ENCODE measurements at regions not wholly inside any gene's neighbourhood (a gene's known extent, or its start where the extent isn't known, plus 50 kb on each side); places are given as distances from the start of the nearest gene placed in this dataset.

DNA sequence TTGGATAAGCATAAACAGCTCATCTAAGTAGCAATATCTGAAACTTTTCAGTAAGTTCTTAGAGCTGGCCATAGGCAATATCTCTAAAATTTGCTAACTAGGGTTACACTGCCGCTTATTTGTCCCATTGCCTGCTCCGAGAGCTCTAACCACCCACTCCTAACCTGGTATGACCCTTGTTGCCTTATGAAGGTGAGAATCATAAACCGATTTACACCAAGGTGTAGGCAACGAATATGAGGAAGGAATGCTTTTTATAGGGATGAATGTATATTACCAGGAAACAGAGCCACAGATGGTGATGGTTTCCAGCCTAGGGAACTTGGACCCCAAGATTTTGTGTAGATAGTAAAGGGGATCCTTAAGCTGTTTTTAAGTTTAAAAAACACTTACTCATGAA is 440.9 kb downstream of the PDCD6IP start:
- Mint-ChIP-seq H3K9me3 (ENCODE audit: unreplicated experiment) (no peaks in the 10 kb centered on the region), H3K4me3 (ENCODE audit: unreplicated experiment) (no peak overlapping the region), H3K27ac (ENCODE audit: unreplicated experiment) (no peak overlapping the region), H3K36me3 (ENCODE audit: insufficient read depth, unreplicated experiment) (no peaks in the 10 kb centered on the region), H3K27me3 (ENCODE audit: insufficient read depth, unreplicated experiment) (peaks cover 7% of the 10 kb centered on the region), H3K4me1 (ENCODE audit: low read depth, unreplicated experiment) (no peaks in the 10 kb centered on the region)
- Histone ChIP-seq H3K4me1 (no peaks in the 10 kb centered on the region), H3K9me3 (no peaks in the 10 kb centered on the region), H3K4me3 (ENCODE audit: low read depth, low read length) (no peak overlapping the region), H3K36me3 (ENCODE audit: control insufficient read depth, insufficient read depth, low read length) (no peaks in the 10 kb centered on the region), H3K27me3 (replicated peaks; ENCODE audit: control insufficient read depth, insufficient read depth, low read length) (no peaks in the 10 kb centered on the region)
- CTCF ChIA-PET, result interaction anchor here (0.6 kb wide), 1 partner anchor 259 kb away, joined by 7 read pairs; no protein-coding TSS in a partner anchor
- intact Hi-C loops (cut with micrococcal nuclease; ENCODE audit: unreplicated experiment), result no loop called here
- TF ChIP-seq CTCF (IDR thresholded peaks at IDR 0.05; ENCODE audit: insufficient read depth in 1 of 2, low read depth in 1 of 2, low read length in 1 of 2, severe bottlenecking in 1 of 2, unreplicated experiment in 1 of 2), result no peak
- no TSS peak for BruUV-seq (replicated peaks)
- POLR2A ChIA-PET, result no interaction called here
- no peak for DNase-seq

DNA sequence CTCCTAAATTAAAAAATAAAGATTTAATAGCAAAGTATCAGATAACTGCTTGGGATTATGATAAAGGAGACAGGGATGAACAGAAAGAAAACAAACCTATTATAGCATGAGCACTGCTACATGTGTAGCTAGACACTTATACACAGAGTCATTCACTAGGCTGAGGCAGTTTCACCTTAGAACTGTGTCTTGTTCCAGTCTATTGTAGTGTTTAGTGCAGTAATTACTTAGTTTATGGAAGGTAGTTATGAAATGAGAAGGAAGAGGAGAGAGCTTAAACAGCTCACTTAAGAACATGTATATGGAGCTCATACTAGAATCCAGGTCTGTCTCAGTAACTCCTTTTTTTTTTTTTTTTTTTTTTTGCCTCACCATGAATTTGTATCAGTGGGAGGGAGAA is 441.4 kb downstream of the PDCD6IP start:
- Mint-ChIP-seq H3K27ac (ENCODE audit: unreplicated experiment) (no peak overlapping the region), H3K27me3 (ENCODE audit: insufficient read depth, unreplicated experiment) (peaks cover 7% of the 10 kb centered on the region), H3K36me3 (ENCODE audit: insufficient read depth, unreplicated experiment) (no peaks in the 10 kb centered on the region), H3K9me3 (ENCODE audit: unreplicated experiment) (no peaks in the 10 kb centered on the region), H3K4me3 (ENCODE audit: unreplicated experiment) (no peak overlapping the region), H3K4me1 (ENCODE audit: low read depth, unreplicated experiment) (no peaks in the 10 kb centered on the region)
- Histone ChIP-seq H3K9me3 (no peaks in the 10 kb centered on the region), H3K36me3 (ENCODE audit: control insufficient read depth, insufficient read depth, low read length) (no peaks in the 10 kb centered on the region), H3K27me3 (replicated peaks; ENCODE audit: control insufficient read depth, insufficient read depth, low read length) (no peaks in the 10 kb centered on the region), H3K4me1 (no peaks in the 10 kb centered on the region), H3K4me3 (ENCODE audit: low read depth, low read length) (no peak overlapping the region)
- ChIA-PET POLR2A (no interaction called here), CTCF (interaction anchor here (0.6 kb wide), 1 partner anchor 259 kb away, joined by 7 read pairs; no protein-coding TSS in a partner anchor)
- TF ChIP-seq CTCF (IDR thresholded peaks at IDR 0.05; ENCODE audit: insufficient read depth in 1 of 2, low read depth in 1 of 2, low read length in 1 of 2, severe bottlenecking in 1 of 2, unreplicated experiment in 1 of 2), result no peak
- intact Hi-C loops (cut with micrococcal nuclease; ENCODE audit: unreplicated experiment), result no loop called here
- DNase-seq, result no peak
- BruUV-seq (replicated peaks), result no TSS peak

GRCh38 chr3:34247401-34247800 is 449.0 kb downstream of the PDCD6IP start:
- H3K27me3 ChIP-seq (replicated peaks; ENCODE audit: control insufficient read depth, insufficient read depth, low read length), result no peaks in the 10 kb centered on the region
- no peaks in the 10 kb centered on the region for H3K9me3 ChIP-seq
- POLR2A ChIA-PET, result no interaction called here
- DNase-seq, result no peak
- BruUV-seq (replicated peaks), result no TSS peak
- no peaks in the 10 kb centered on the region for H3K4me1 Mint-ChIP-seq (ENCODE audit: low read depth, unreplicated experiment)
- no peak overlapping the region for H3K4me3 ChIP-seq (ENCODE audit: low read depth, low read length)
- intact Hi-C loops (cut with micrococcal nuclease; ENCODE audit: unreplicated experiment), result no loop called here
- peaks cover 4% of the 10 kb centered on the region for H3K27me3 Mint-ChIP-seq (ENCODE audit: insufficient read depth, unreplicated experiment)
- no peaks in the 10 kb centered on the region for H3K36me3 Mint-ChIP-seq (ENCODE audit: insufficient read depth, unreplicated experiment)
- no peak overlapping the region for H3K4me3 Mint-ChIP-seq (ENCODE audit: unreplicated experiment)
- H3K4me1 ChIP-seq, result no peaks in the 10 kb centered on the region
- no peak for TF ChIP-seq CTCF (IDR thresholded peaks at IDR 0.05; ENCODE audit: insufficient read depth in 1 of 2, low read depth in 1 of 2, low read length in 1 of 2, severe bottlenecking in 1 of 2, unreplicated experiment in 1 of 2)
- no peaks in the 10 kb centered on the region for H3K36me3 ChIP-seq (ENCODE audit: control insufficient read depth, insufficient read depth, low read length)
- H3K27ac Mint-ChIP-seq (ENCODE audit: unreplicated experiment), result no peak overlapping the region
- no peaks in the 10 kb centered on the region for H3K9me3 Mint-ChIP-seq (ENCODE audit: unreplicated experiment)
- CTCF ChIA-PET, result no interaction called here

Measured in Caco-2 (cell line).